ENCODE measurements at regions not wholly inside any gene's neighbourhood (a gene's known extent, or its start where the extent isn't known, plus 50 kb on each side); places are given as distances from the start of the nearest gene placed in this dataset.

- Histone ChIP-seq H3K27ac (ENCODE audit: insufficient read depth, low read depth, low read length) (no peak overlapping the region), H2AFZ (ENCODE audit: low read depth, low read length) (no peak overlapping the region), H3K4me1 (ENCODE audit: control insufficient read depth, extremely low read depth, insufficient read depth, low read length) (no peaks in the 10 kb centered on the region), H3K9ac (replicated peaks; ENCODE audit: extremely low read depth, insufficient read depth, low read length) (no peak overlapping the region), H3K9me3 (replicated peaks; ENCODE audit: control insufficient read depth, insufficient read depth, low read length) (no peaks in the 10 kb centered on the region), H4K20me1 (replicated peaks; ENCODE audit: control insufficient read depth, extremely low read depth, insufficient read depth, low read length) (no peaks in the 10 kb centered on the region), H3K27me3 (ENCODE audit: control insufficient read depth in 2 of 2, insufficient read depth in 2 of 2, low read length in 2 of 2) (no peaks in the 10 kb centered on the region), H3K4me2 (ENCODE audit: insufficient read depth, low read length) (no peak overlapping the region), H3K79me2 (ENCODE audit: control insufficient read depth, insufficient read depth, low read length) (no peaks in the 10 kb centered on the region), H3K4me3 (replicated peaks in 1 of 3; ENCODE audit: insufficient read depth in 1 of 3, low read depth in 1 of 3, low read length in 3 of 3) (no peak overlapping the region), H3K36me3 (ENCODE audit: control insufficient read depth in 2 of 2, extremely low read depth in 1 of 2, insufficient read depth in 2 of 2, low read length in 2 of 2) (no peaks in the 10 kb centered on the region), H3K9me1 (replicated peaks; ENCODE audit: control insufficient read depth, extremely low read depth, insufficient read depth, low read length) (no peaks in the 10 kb centered on the region)
- TF ChIP-seq, protein P1, sequence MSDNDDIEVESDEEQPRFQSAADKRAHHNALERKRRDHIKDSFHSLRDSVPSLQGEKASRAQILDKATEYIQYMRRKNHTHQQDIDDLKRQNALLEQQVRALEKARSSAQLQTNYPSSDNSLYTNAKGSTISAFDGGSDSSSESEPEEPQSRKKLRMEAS (IDR thresholded peaks at IDR 0.05; ENCODE audit: insufficient read depth, insufficient read length), result no peak
- TF ChIP-seq POLR2AphosphoS5 (IDR thresholded peaks at IDR 0.05; ENCODE audit: insufficient read depth, low read depth, low read length), result no peak
- dilution Hi-C loops (cut with MboI; ENCODE audit: extremely low pct_ligation_motif_present, low sequenced_read_pairs), result no loop called here
- no peak for DNase-seq (ENCODE audit: low read depth, low spot score)
- intact Hi-C loops (cut with micrococcal nuclease), result no loop called here
- no peak for FAIRE-seq
- no TSS peak for BruUV-seq (replicated peaks)
- ChIA-PET POLR2A (no interaction called here), CTCF (no interaction called here)
These were observed 57.0 kb upstream of the RGS7 start for GRCh38 chr1:241413974-241414373.

DNA sequence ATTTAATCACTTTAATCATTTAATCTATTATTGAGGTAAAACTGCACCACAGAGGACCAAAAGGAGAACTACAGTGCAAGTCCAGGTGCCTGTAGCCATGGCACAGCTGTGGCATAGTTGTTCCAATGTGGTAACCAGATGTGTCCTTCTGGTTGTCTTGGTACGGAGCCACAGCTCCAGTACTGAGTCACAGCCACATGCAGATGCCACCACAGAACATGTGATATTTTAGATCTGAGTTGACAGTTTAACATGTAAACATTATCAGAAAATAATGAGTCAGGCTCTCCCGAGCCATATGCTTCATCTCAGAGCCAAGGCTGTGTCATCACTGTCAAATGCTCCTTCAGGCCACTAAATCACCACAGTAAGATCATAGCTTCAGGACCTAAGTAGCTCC, 56.4 kb upstream of the RGS7 start:
- intact Hi-C loops (cut with micrococcal nuclease), result no loop called here
- peak; percentile 13 for DNase-seq (ENCODE audit: low read depth, low spot score)

More for the DNA sequence above, 56.4 kb upstream of the RGS7 start:
- no peaks in the 10 kb centered on the region for H4K20me1 ChIP-seq (replicated peaks; ENCODE audit: control insufficient read depth, extremely low read depth, insufficient read depth, low read length)
- no peaks in the 10 kb centered on the region for H3K79me2 ChIP-seq (ENCODE audit: control insufficient read depth, insufficient read depth, low read length)
- FAIRE-seq, result no peak
- H3K4me3 ChIP-seq (replicated peaks in 1 of 3; ENCODE audit: insufficient read depth in 1 of 3, low read depth in 1 of 3, low read length in 3 of 3), result no peak overlapping the region
- H3K27me3 ChIP-seq (ENCODE audit: control insufficient read depth in 2 of 2, insufficient read depth in 2 of 2, low read length in 2 of 2), result no peaks in the 10 kb centered on the region
- no peak overlapping the region for H3K27ac ChIP-seq (ENCODE audit: insufficient read depth, low read depth, low read length)
- no peaks in the 10 kb centered on the region for H3K9me3 ChIP-seq (replicated peaks; ENCODE audit: control insufficient read depth, insufficient read depth, low read length)
- CTCF ChIA-PET, result interaction anchor here (0.9 kb wide), 1 partner anchor 526 kb away, joined by 3 read pairs; no protein-coding TSS in a partner anchor
- POLR2A ChIA-PET, result no interaction called here
- dilution Hi-C loops (cut with MboI; ENCODE audit: extremely low pct_ligation_motif_present, low sequenced_read_pairs), result no loop called here
- H3K9me1 ChIP-seq (replicated peaks; ENCODE audit: control insufficient read depth, extremely low read depth, insufficient read depth, low read length), result no peaks in the 10 kb centered on the region
- no peaks in the 10 kb centered on the region for H3K36me3 ChIP-seq (ENCODE audit: control insufficient read depth in 2 of 2, extremely low read depth in 1 of 2, insufficient read depth in 2 of 2, low read length in 2 of 2)
- BruUV-seq (replicated peaks), result no TSS peak
- no peak overlapping the region for H3K9ac ChIP-seq (replicated peaks; ENCODE audit: extremely low read depth, insufficient read depth, low read length)
- no peak overlapping the region for H2AFZ ChIP-seq (ENCODE audit: low read depth, low read length)
- no peak overlapping the region for H3K4me2 ChIP-seq (ENCODE audit: insufficient read depth, low read length)
- H3K4me1 ChIP-seq (ENCODE audit: control insufficient read depth, extremely low read depth, insufficient read depth, low read length), result no peaks in the 10 kb centered on the region
- TF ChIP-seq POLR2AphosphoS5 (IDR thresholded peaks at IDR 0.05; ENCODE audit: insufficient read depth, low read depth, low read length), result no peak
- TF ChIP-seq GATA2 (IDR thresholded peaks at IDR 0.05; ENCODE audit: insufficient read depth, insufficient read length, low read depth, low read length), result no peak
- TF ChIP-seq, protein P1 (IDR thresholded peaks at IDR 0.05; ENCODE audit: insufficient read depth, insufficient read length), result no peak
- TF ChIP-seq EZH2 (IDR thresholded peaks at IDR 0.05; ENCODE audit: borderline replicate concordance, low read depth, low read length, severe bottlenecking), result no peak
- no peak for TF ChIP-seq POLR2A (IDR thresholded peaks at IDR 0.05; ENCODE audit: low read depth, low read length)
- peak; percentile 42 for TF ChIP-seq FOS (IDR thresholded peaks at IDR 0.05; ENCODE audit: borderline replicate concordance, insufficient read depth, low read length)
- TF ChIP-seq MYC (IDR thresholded peaks at IDR 0.05; ENCODE audit: low read depth, low read length), result no peak
